GM18870 (cell line): ENCODE measurements at regions not wholly inside any gene's neighbourhood (a gene's known extent, or its start where the extent isn't known, plus 50 kb on each side); places are given as distances from the start of the nearest gene placed in this dataset.

Source experiments
- ATAC-seq: cut with Tn5 transposase; IDR thresholded peaks from one replicate; pipeline ENCODE4 v1.9.1; 2021; ENCODE audit warnings: moderate library complexity; ENCODE audit not compliant: unreplicated experiment

DNA sequence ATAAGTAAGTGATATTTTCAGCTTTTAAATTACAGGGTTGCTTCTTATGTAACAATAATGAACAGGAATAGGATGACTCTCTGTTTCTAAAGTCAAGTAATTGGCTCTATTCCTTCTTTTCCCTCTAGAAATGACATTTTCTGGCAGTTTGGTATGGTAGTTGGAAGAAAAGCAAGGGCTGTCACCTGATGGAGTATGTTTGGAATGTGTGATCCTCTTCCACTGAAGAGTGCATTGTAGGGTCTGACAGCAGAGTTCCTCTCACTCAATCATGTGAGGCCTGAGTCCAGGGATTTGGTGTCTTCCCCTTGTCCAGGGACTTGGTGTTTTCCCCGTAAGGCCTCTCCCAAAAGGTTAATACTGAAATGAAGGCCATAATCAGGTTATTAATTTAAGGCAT lies 233.8 kb upstream of the FBXL7 start:
- ATAC-seq = no peak

GRCh38 chr5:15263942-15264341 lies 236.0 kb upstream of the FBXL7 start:
- ATAC-seq = no peak

DNA sequence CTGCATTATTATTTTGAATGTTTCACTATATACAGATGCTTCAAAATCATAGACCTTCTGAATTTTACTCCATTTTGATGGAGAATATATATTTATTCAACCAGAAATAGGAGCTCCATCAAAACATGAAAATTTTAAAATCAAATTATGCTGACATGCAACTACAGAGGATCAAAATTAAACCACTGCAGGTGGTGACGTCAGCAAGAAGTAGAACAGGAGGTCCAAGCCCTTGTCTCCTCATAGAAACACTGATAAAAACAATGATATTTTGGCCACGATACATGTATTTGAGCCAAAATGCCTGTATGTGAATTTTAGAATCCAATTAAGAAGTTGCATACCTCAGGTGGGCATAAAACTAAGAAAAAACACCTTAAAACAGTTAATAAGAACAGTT lies 236.6 kb upstream of the FBXL7 start:
- ATAC-seq = no peak

DNA sequence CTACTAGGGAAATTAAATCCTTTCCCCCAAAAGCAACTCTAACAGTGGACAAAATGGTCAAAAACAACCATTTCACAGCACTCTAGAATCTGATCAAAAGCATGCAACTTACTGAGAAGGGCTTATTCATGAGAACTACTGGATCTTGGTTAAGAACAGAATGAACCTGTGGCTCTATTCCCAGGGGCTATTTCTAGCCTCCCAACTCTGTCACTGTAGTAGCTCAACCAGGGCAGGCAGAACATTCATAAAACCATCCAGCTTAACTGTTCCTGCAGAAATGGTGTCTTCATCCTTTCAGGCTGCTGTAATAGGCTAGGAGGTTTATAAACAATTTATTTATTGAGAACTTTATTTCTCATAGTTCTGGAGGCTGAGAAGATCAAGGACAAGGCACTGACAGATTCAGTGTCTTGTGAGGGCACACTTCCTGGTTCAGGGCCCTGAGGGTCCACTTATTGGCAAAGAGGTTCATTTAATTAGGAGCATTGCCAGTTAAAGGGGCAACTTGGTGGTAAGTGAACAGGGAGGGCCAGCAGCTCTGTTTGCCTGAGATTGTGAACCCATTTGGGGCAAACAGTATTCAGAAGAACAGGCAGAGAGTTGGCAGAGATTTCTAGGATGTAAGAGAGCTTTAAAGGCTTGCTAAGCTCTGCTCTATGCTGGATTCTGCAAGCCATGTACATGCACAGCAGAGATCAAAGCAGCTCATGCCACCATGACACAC lies 238.5 kb upstream of the FBXL7 start:
- no peak for ATAC-seq

DNA sequence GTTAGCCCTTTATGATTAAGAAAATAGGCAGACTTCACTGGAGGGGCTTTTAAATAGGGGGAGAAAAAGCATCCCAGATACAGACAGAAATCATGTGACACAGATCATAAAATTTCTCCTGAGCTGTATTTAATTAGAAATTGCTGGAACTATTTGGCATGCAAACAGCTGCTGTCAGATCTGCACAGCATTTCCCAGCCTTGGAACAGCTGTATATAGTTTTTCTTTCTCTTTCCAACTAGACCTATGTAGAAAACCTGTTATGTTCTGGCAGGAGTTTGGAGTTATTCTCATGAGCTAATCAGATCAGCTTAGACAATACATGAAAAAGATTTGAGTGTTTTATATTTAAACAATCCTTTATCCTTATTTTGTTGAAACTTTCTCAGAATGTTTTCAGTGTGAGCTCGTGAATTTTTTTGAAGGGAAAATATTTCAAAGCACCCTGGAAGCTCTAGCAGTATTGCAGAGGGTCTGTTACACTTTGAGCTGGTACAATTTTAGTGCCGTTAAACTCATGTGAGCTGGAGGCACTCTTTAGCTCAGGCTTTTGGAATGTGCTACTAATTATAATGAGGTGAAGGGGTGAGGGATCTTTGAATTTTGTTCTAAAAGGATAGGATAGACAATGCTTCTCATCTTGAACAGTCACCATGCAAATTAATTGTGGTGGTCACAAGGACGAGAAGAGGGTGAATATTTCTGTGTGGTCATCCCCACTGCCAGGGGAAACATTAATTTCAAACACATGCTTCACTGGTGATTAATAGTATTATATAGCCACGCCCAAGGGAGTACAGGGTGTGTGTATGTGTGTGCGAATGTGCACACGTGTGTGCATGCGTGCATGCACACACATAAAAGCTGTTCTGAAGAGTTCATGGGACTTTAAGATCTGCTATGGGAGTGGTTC lies 239.4 kb upstream of the FBXL7 start:
- ATAC-seq = no peak

GRCh38 chr5:15256485-15256884 lies 243.5 kb upstream of the FBXL7 start:
- ATAC-seq = no peak

DNA sequence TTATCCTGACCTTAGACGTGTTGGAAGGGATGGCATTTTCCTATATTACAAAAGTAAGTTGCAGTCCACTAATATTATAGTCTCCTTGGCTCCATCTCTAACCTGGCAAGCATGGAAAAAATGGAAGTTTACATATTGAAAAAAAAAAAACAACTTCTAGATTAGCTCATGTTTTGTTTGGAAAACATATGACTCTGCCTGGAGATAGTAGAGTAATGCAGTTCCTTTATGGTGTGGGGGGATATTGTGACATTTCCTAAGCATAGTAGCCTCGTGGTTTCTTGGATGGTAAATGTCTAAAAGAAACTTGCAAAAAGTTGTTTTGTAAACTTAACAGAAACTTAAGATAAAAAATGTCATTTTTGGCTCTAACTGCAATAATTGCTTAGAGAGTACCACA lies 244.4 kb upstream of the FBXL7 start:
- ATAC-seq = no peak

DNA sequence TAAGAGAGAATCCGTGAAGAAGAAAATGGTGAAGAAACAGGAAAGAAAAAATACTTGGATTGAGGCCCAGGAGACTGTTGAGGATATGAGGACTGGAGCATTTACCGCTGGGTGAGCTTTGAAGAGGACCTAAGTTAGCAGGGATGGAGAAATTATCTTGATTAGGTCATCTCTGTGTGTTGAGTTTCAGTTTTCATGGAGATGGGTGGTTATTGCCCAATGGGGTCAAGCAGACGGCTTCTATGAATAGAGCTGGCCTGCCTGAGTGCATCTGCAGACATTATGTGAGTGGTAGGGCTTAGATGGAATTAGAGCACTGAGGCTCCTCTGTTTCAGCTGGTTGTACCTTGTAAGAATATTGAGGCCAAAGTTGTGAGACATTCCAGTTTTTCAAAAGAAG lies 245.4 kb upstream of the FBXL7 start:
- no peak for ATAC-seq

- no peak for ATAC-seq
Observed at GRCh38 chr5:15252331-15252730, 247.6 kb upstream of the FBXL7 start.

DNA sequence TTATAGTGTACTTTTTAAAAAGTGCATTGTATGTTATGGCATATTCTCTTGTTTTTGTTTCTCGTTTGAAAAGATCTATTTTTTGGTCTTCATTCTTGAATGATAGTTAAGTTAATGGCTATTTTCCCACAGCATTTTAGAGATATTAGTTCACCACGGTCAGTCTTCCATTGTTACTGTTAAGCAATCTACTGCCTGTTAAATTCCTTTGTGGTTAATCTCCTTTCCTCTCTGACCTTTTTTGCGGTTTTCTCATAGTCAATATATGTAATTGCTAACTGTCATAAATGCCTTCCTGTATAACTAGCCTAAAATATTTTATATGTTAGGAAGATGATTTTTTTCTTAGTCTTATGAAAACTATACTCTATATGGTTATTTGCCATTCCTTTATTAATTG lies 250.8 kb upstream of the FBXL7 start:
- ATAC-seq = no peak

DNA sequence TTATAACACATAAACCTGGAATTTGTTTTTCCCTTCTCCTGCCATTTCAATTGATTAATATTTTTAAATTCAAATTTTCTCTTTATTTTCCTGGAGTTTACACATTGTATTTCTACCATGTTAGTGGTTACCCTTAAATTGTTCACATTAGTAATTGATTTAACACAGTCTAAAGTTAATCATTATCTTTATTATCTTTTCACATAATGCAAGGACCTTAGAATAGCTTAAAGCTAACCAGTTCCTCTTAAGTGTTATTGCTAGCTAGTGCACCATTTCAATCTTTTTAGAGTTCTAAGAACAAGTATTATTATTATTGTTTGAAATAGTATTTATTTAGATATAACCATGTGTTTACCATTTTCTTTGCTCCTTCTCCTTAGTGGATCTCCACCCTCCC lies 251.2 kb upstream of the FBXL7 start:
- ATAC-seq = no peak

- no peak for ATAC-seq
Observed at GRCh38 chr5:15245913-15246312, 254.1 kb upstream of the FBXL7 start.

DNA sequence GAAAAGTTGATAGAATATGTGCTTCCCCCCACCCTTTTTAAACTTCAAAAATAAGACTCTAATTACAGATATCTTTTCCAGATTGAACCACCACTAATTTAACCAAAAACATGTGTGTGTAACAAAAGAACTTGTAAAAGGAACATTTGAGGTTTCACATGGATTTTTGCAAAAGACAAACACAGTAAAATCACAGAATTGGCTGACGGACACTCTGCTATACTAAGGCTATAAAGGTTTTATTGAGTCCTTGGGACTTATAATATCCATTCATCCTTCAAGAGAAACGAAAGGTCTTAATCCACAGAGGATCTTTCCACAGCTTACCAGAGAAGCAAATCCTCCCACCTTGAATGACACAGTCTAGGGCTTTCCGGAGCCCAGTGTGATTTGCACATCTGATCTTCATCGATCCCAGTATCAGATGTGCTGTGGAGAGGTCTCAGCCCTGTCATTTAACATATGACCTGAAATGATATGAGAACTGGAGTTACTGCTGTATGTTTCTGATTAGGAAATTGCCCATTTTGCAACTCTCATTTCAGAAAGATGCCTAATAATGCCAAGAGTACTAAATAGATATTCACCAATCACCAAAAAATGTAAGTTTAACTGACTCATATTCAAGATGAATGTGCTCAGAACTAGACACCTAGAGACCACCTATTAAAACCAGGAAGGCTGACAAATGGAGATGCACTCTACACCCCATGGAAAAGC lies 256.5 kb upstream of the FBXL7 start:
- ATAC-seq = no peak

DNA sequence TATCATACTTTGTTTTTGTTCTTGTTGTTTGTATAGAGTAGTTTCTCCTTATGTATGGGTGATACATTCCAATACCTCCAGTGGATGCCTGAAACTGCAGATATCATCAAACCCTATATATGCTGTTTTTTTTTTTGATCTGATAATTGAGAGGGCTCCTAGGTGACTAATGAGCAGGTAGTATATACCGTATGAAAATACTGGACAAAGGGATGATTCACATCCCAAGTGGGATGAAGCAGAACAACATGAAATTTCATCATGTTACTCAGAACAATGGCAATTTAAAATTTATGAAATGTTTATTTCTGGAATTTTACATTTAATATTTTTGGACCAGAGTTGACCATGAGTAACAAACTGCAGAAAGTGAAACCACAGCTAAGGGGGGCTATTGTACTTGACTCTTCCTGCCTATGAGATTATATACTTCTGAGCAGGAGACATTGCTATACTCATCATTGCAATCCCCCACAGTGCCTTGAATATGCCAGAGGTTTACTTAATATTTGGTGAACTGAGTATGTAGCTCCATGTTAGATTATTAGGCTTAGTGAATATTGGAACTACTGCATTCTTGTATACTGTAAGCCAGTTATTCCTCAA lies 258.7 kb upstream of the FBXL7 start:
- no peak for ATAC-seq

- ATAC-seq = no peak
Observed at GRCh38 chr5:15238006-15238405, 262.0 kb upstream of the FBXL7 start.

- ATAC-seq = no peak
Observed at GRCh38 chr5:15236911-15237508, 263.0 kb upstream of the FBXL7 start.

DNA sequence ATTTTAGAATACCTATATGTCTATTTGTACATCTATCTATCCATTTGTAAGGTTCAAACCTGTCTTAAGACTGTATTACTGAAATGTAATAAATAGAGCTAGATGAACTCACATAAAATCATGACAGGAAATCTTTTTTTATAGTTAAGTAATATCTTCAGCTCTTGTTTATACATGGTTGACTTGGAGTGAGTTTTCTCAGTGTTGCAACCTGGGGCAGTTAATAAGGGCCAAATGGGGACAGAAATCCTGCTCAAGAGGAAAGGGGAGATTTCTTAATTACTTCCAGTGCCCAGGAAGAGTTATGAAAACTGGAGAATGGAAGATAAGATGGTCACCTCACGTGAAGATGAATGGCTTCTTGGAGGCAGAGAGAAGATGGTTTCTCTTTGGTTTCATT lies 265.1 kb upstream of the FBXL7 start:
- no peak for ATAC-seq

- no peak for ATAC-seq
Observed at GRCh38 chr5:15234366-15234765, 265.6 kb upstream of the FBXL7 start.

- no peak for ATAC-seq
Observed at GRCh38 chr5:15233566-15233965, 266.4 kb upstream of the FBXL7 start.

GRCh38 chr5:15222156-15222555 lies 277.8 kb upstream of the FBXL7 start:
- no peak for ATAC-seq

GRCh38 chr5:15220642-15221173 lies 279.3 kb upstream of the FBXL7 start:
- no peak for ATAC-seq
